Activated T-cell treated with anti-CD3 and anti-CD28 coated beads, Interleukin-2, amount 50 U/mL, for 72 hours (primary cell): ENCODE measurements at regions not wholly inside any gene's neighbourhood (a gene's known extent, or its start where the extent isn't known, plus 50 kb on each side); places are given as distances from the start of the nearest gene placed in this dataset.

Source experiments
- ATAC-seq, 2 donors: fragments of 150-1000 bp; cut with Tn5 transposase; replicated peaks in 1 of 2; 2 replicates each; pipeline ENCODE4 v1.10.0; 2021; ENCODE audit warnings: moderate library complexity in 2 of 2, mild to moderate bottlenecking in 1 of 2
- DNase-seq, 2 donors: peaks; one replicate each; pipeline ENCODE4 v3.0.0; 2021 to 2022; ENCODE audit warnings: mixed read lengths in 1 of 2
- H3K27ac Mint-ChIP-seq: one replicate; pipeline ENCODE4 v1.8.0; 2022; ENCODE audit warnings: mild to moderate bottlenecking, moderate library complexity, mixed read lengths
- H3K27me3 Mint-ChIP-seq: one replicate; pipeline ENCODE4 v1.8.0; 2022; ENCODE audit warnings: low read depth, mixed read lengths
- H3K36me3 Mint-ChIP-seq, 2 donors: one replicate each; pipeline ENCODE4 v1.8.0; 2022; ENCODE audit warnings: mixed read lengths in 2 of 2, mild to moderate bottlenecking in 1 of 2; ENCODE audit not compliant: insufficient read depth in 2 of 2
- H3K4me1 Mint-ChIP-seq: one replicate; pipeline ENCODE4 v1.8.0; 2022; ENCODE audit warnings: low read depth, mixed read lengths
- H3K4me3 Mint-ChIP-seq, 2 donors: one replicate each; pipeline ENCODE4 v1.8.0; 2022; ENCODE audit warnings: mild to moderate bottlenecking in 2 of 2, mixed read lengths in 2 of 2, moderate library complexity in 2 of 2
- H3K9me3 Mint-ChIP-seq, 2 donors: one replicate each; pipeline ENCODE4 v1.8.0; 2022; ENCODE audit warnings: mixed read lengths in 2 of 2

- no peak for DNase-seq
- ATAC-seq: no peak
- H3K4me3 Mint-ChIP-seq: no peak overlapping the region
- H3K4me1 Mint-ChIP-seq: no peaks in the 10 kb centered on the region
- H3K9me3 Mint-ChIP-seq: peaks cover 0 to 2% of the 10 kb centered on the region in 2 donors
- H3K27me3 Mint-ChIP-seq: no peaks in the 10 kb centered on the region
- H3K27ac Mint-ChIP-seq: no peak overlapping the region
- no peaks in the 10 kb centered on the region for H3K36me3 Mint-ChIP-seq
Observed at GRCh38 chr4:189088780-189089179, 851.9 kb upstream of the FRG1 start.

- H3K27ac Mint-ChIP-seq: no peak overlapping the region
- H3K4me3 Mint-ChIP-seq: no peak overlapping the region
- DNase-seq: no peak
- no peaks in the 10 kb centered on the region for H3K27me3 Mint-ChIP-seq
- ATAC-seq: no peak
- H3K4me1 Mint-ChIP-seq: no peaks in the 10 kb centered on the region
- H3K36me3 Mint-ChIP-seq: no peaks in the 10 kb centered on the region
- peaks cover 2 to 3% of the 10 kb centered on the region in 2 donors for H3K9me3 Mint-ChIP-seq
Observed at GRCh38 chr4:189090174-189090814, 850.4 kb upstream of the FRG1 start.

DNA sequence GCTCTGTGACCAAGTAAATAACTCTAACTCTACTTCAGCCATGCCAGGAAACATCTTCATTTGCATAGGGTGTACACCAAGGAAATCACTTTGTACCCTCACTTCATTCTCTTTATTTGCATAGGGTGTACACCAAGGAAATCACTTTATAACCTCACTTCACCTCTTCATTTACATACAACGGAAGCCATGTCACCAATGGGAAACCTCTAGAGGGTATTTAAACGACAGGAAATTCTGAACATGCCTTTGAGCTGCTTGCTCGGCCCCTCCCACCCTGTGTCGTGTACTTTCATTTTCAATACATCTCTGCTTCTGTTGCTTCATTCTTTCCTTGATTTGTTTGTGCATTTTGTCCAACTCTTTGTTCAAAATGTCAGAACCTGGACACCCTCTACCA is 848.1 kb upstream of the FRG1 start:
- Mint-ChIP-seq H3K4me3 (no peak overlapping the region), H3K9me3 (peaks cover 2 to 8% of the 10 kb centered on the region in 2 donors), H3K36me3 (no peaks in the 10 kb centered on the region), H3K27ac (no peak overlapping the region), H3K4me1 (no peaks in the 10 kb centered on the region), H3K27me3 (no peaks in the 10 kb centered on the region)
- ATAC-seq (no peak), DNase-seq (no peak)

DNA sequence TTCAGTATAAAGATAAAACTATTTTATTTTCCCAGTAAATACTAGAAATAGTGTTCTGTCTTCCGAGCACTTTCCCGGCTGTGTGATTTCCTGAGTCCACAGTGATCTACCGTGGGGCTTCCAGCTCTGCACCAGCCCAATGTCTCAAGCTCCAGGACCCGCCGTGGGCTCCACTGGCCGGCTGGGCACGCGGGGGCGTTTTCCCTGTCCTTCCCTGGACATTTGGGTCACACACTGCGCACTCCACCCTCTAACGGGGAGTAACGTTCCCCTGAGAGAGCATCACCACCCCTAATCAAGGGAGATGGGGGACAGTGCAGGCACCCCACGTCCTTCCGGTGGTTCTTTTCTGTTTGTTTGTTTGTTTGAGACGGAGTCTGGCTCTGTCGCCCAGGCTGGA is 844.6 kb upstream of the FRG1 start:
- Mint-ChIP-seq H3K27me3 (no peaks in the 10 kb centered on the region), H3K4me3 (no peak overlapping the region), H3K27ac (no peak overlapping the region), H3K9me3 (peaks cover 3 to 9% of the 10 kb centered on the region in 2 donors), H3K4me1 (no peaks in the 10 kb centered on the region), H3K36me3 (no peaks in the 10 kb centered on the region)
- no peak for DNase-seq
- no peak for ATAC-seq

GRCh38 chr4:189096717-189097116 is 844.0 kb upstream of the FRG1 start:
- Mint-ChIP-seq H3K4me3 (no peak overlapping the region), H3K36me3 (no peaks in the 10 kb centered on the region), H3K9me3 (peaks cover 3 to 9% of the 10 kb centered on the region in 2 donors), H3K27ac (no peak overlapping the region), H3K27me3 (no peaks in the 10 kb centered on the region), H3K4me1 (no peaks in the 10 kb centered on the region)
- DNase-seq (no peak), ATAC-seq (no peak)

DNA sequence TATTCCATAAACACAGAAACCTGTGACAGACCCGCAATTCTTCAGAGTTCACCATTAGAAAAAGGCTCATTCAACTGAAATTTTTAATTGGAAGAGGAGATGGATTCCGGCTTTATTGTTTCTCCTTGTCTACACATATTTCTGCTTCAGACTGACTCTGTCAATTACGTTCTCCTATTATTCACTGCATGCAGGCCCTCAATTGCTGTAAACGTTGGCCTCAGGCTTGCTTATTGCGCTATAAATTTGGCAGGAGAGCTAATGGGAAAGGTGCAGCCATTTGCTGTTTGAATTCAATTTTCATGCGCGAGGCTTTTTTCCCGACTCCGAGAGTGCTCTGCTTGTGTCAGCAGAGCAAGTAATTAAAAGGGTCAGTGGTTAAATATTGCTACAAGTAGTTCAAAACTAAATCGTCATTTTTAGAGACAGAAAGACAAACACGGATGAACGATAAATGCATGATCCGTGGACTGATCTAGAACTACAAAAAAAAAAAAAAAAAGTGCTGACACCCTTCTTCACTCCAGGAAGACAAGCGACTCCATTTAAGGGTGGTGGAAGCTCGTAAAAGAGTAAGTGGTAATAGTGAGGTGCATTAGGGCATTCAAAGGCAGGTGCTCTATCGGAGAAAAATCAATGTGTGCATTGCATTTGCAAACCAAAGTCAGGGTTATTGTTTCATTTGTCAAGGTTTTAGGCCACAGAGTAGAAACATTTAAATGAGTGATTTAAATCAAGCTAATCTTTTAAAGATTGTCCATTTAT is 841.6 kb upstream of the FRG1 start:
- Mint-ChIP-seq H3K4me3 (no peak overlapping the region), H3K36me3 (no peaks in the 10 kb centered on the region), H3K27me3 (no peaks in the 10 kb centered on the region), H3K27ac (no peak overlapping the region), H3K9me3 (peaks cover 3 to 9% of the 10 kb centered on the region in 2 donors), H3K4me1 (no peaks in the 10 kb centered on the region)
- ATAC-seq: no peak
- DNase-seq: no peak

DNA sequence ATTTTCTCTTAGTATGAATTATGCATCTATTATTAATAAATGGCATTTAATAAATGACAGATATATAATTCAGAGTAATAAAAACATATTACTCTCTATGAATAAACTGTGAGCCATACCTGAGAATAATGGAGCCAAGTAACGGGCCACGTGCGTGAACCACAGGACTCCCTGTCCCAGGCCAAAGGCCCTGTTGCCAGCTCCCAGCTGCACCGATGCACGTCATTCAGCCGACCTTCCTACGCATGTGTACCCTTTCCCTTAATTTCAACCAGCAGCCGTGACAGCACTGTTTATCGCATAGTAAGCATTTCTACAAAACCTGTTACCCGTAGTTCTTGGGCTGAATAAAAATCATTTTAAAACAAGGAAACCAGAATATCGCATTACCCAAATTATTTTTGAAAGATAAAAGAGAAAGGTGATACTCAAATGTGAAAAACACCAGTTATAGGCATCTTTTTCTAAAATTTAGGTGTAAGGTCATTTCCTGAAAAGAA is 827.2 kb upstream of the FRG1 start:
- peaks cover 2% of the 10 kb centered on the region in 2 donors for H3K9me3 Mint-ChIP-seq

DNA sequence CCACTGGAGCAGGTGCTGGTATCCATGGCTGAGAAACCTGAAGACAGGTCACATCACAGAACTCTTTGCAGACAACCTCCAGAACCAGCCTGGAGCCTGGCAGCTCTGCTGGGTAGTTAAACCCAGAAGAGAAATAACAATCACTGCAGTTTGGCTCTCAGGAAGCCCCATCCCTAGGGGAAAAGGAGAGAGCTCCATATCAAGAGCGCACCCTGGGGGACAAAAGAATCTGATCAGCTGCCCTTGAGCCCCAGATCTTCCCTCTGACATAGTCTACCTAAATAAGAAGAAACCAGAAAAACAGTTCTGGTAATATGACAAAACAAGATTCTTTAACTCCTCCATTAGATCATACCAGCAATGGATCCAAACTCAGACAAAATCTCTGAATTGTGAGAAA is 823.2 kb upstream of the FRG1 start:
- Mint-ChIP-seq H3K4me1 (no peaks in the 10 kb centered on the region), H3K36me3 (peaks cover 0 to 2% of the 10 kb centered on the region in 2 donors), H3K27me3 (no peaks in the 10 kb centered on the region), H3K27ac (no peak overlapping the region), H3K4me3 (no peak overlapping the region), H3K9me3 (peaks cover 8 to 9% of the 10 kb centered on the region in 2 donors)
- DNase-seq: no peak
- no peak for ATAC-seq

More for the DNA sequence above, 827.2 kb upstream of the FRG1 start:
- Mint-ChIP-seq H3K4me3 (no peak overlapping the region), H3K36me3 (no peaks in the 10 kb centered on the region), H3K27ac (no peak overlapping the region), H3K27me3 (no peaks in the 10 kb centered on the region), H3K4me1 (no peaks in the 10 kb centered on the region)
- ATAC-seq: no peak
- DNase-seq: no peak

GRCh38 chr4:189121336-189121735 is 819.3 kb upstream of the FRG1 start:
- H3K4me1 Mint-ChIP-seq: no peaks in the 10 kb centered on the region

DNA sequence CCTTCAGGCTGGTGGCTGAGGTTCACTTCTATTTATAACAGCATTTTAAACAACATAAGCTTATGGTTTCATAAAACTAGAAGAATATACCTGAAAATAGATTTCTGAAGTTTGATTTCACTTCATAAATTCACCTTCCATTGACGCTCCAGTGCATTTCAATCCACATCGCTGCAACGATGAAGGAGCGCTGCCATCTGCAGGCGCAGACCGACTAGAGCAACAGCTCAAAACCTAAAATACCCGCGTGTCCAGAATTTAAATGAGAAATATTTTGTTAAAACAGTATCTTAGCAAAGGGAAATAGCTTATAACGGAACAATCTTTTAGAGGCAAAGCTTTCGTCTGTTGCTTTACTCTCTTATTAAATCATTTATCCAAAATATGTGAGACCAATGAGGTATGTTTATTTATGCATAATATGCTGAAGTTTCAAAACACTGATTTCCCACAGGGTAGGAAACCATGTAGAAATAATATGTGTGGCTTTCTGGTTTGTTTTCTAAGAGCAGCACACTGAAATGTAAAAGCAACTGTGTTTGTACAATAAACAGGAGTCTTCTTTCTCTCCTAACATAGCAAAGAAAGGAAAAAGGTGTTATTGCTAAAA is 816.4 kb upstream of the FRG1 start:
- no peaks in the 10 kb centered on the region for H3K4me1 Mint-ChIP-seq
- DNase-seq: no peak
- no peaks in the 10 kb centered on the region for H3K27me3 Mint-ChIP-seq
- ATAC-seq: no peak
- H3K27ac Mint-ChIP-seq: no peak overlapping the region
- H3K36me3 Mint-ChIP-seq: peaks cover 0 to 2% of the 10 kb centered on the region in 2 donors
- H3K4me3 Mint-ChIP-seq: no peak overlapping the region
- H3K9me3 Mint-ChIP-seq: peaks cover 9 to 14% of the 10 kb centered on the region in 2 donors

More at GRCh38 chr4:189121336-189121735, 819.3 kb upstream of the FRG1 start:
- peaks cover 0 to 2% of the 10 kb centered on the region in 2 donors for H3K36me3 Mint-ChIP-seq
- no peak overlapping the region for H3K27ac Mint-ChIP-seq
- H3K4me3 Mint-ChIP-seq: no peak overlapping the region
- no peak for DNase-seq
- peaks cover 8 to 11% of the 10 kb centered on the region in 2 donors for H3K9me3 Mint-ChIP-seq
- no peak for ATAC-seq
- H3K27me3 Mint-ChIP-seq: no peaks in the 10 kb centered on the region

- no peaks in the 10 kb centered on the region for H3K4me1 Mint-ChIP-seq
- H3K36me3 Mint-ChIP-seq: peaks cover 0 to under 1% of the 10 kb centered on the region in 2 donors
- H3K4me3 Mint-ChIP-seq: no peak overlapping the region
- ATAC-seq: no peak
- DNase-seq: no peak
- H3K9me3 Mint-ChIP-seq: peaks cover 6 to 11% of the 10 kb centered on the region in 2 donors
- H3K27ac Mint-ChIP-seq: no peak overlapping the region
- H3K27me3 Mint-ChIP-seq: no peaks in the 10 kb centered on the region
Observed at GRCh38 chr4:189124791-189125190, 815.9 kb upstream of the FRG1 start.

DNA sequence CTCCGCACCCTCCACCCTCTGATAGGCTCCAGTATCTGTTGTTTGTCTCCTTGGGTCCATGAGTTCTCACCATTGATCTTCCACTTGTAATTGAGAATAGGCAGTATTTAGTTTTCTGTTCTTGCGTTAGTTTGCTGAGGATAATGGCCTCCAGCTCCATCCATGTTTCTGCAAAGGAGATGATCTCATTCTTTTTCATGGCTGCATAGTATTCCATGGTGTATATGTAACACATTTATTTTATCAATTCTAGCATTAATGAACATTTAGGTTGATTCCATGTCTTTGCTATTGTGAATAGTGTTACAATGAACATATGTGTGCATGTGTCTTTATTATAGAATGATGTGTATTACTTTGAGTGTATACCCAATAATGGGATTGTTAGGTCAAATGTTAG is 814.6 kb upstream of the FRG1 start:
- no peak overlapping the region for H3K4me3 Mint-ChIP-seq
- no peak for DNase-seq
- H3K4me1 Mint-ChIP-seq: no peaks in the 10 kb centered on the region
- no peaks in the 10 kb centered on the region for H3K27me3 Mint-ChIP-seq
- no peak overlapping the region for H3K27ac Mint-ChIP-seq
- H3K36me3 Mint-ChIP-seq: no peaks in the 10 kb centered on the region
- peaks cover 4 to 7% of the 10 kb centered on the region in 2 donors for H3K9me3 Mint-ChIP-seq
- no peak for ATAC-seq

GRCh38 chr4:189128341-189128740 is 812.3 kb upstream of the FRG1 start:
- Mint-ChIP-seq H3K9me3 (peaks cover 5 to 8% of the 10 kb centered on the region in 2 donors), H3K4me1 (no peaks in the 10 kb centered on the region), H3K36me3 (no peaks in the 10 kb centered on the region), H3K4me3 (no peak overlapping the region), H3K27me3 (no peaks in the 10 kb centered on the region), H3K27ac (no peak overlapping the region)
- ATAC-seq (no peak), DNase-seq (no peak)
